LNCAP (cell line): ENCODE measurements at regions not wholly inside any gene's neighbourhood (a gene's known extent, or its start where the extent isn't known, plus 50 kb on each side); places are given as distances from the start of the nearest gene placed in this dataset.

Experiments
- TF ChIP-seq, protein P1 (sequence below): fragments of 450-650 bp; IDR thresholded peaks from 2 replicates; pipeline ENCODE4 v1.5.1; 2017; ENCODE audit warnings: mild to moderate bottlenecking

DNA sequence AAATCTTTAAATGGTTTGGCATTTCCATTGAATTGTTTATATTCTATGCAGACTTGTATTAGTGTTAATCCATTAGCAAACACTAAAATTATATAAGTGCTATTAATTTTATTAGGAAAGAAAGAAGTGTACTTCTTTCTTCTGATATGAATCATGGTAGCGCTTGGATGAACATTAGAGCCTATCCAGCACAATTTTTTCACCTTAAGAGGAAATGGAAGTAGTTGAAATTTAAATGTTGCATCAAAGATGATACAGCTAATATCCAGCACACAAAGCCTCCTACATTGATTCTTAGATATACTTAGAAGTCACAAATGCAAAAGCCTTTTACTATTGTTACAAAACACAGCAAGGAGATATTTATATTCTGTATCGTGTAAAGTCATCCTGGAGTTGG lies 174.5 kb downstream of the AHR start:
- TF ChIP-seq, protein P1, sequence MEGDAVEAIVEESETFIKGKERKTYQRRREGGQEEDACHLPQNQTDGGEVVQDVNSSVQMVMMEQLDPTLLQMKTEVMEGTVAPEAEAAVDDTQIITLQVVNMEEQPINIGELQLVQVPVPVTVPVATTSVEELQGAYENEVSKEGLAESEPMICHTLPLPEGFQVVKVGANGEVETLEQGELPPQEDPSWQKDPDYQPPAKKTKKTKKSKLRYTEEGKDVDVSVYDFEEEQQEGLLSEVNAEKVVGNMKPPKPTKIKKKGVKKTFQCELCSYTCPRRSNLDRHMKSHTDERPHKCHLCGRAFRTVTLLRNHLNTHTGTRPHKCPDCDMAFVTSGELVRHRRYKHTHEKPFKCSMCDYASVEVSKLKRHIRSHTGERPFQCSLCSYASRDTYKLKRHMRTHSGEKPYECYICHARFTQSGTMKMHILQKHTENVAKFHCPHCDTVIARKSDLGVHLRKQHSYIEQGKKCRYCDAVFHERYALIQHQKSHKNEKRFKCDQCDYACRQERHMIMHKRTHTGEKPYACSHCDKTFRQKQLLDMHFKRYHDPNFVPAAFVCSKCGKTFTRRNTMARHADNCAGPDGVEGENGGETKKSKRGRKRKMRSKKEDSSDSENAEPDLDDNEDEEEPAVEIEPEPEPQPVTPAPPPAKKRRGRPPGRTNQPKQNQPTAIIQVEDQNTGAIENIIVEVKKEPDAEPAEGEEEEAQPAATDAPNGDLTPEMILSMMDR, result no peak

DNA sequence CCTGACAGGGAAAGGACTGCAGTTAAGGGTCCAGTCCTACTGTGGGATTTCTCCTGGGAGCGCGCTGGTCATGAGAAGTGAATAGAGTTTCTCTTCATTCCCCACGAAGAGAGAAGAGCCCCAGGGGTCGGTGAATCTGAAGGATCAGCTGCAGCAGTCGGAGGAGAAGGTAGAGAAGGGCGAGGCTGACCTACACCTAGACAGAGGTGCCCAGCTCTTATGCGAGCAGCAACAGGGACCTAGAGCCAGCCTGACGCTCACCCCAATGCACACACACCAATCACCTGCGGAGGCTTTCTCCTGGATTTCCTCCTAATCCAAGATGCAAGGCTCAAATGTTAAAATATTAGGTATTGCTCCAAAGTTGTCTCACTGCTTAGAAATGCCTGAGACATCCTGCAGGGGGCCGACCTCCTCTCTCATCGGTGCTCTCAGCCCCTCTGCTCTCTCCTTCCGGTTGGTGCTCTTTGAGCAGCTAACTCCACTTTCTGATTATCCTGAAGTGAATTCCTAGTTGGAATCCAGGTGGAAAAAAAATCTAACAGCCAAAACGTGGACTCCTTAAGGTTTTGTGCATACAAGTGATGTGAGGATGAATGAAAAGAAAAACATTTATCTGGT lies 176.4 kb downstream of the AHR start:
- TF ChIP-seq, protein P1, result peak; percentile 28; the same call in 1 of the 2 replicates

DNA sequence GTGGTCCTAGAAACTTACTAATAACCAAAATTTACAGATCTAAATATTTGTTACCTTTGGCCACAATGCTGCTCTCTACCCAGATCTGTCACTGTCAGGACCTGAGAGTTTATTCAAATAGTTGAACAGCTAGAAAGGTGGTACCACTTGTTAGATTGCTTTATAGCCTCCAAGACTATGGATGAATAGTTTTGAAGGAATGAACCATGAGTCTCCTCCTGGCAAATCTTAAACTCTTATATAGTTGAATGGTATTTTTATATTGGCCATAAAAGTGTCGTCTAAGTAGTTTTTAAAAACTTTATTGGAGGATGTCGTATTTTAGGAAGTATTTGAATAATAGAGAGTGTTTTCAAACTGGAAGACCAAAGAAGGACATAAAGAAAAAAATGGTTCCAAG lies 178.7 kb downstream of the AHR start:
- TF ChIP-seq, protein P1, result no peak

DNA sequence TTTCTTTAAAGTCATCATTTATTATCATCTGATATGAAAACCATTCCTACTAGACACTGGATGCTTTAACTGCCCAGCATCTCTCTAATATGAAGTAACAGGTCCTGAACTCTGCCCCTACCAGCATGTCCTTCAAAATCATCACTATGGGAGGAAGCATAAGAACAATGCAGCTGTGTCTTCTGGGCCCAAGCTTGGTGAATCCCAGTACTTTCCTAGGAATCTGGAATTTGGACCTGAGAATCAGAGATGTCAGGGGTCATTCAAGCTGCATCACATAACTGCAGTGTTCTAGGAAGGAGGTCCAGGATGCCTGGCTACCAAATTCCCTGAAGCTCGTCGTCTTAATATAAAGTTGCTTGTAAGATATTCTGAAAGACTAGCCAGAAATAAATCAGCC lies 182.7 kb downstream of the AHR start:
- TF ChIP-seq, protein P1, result no peak

DNA sequence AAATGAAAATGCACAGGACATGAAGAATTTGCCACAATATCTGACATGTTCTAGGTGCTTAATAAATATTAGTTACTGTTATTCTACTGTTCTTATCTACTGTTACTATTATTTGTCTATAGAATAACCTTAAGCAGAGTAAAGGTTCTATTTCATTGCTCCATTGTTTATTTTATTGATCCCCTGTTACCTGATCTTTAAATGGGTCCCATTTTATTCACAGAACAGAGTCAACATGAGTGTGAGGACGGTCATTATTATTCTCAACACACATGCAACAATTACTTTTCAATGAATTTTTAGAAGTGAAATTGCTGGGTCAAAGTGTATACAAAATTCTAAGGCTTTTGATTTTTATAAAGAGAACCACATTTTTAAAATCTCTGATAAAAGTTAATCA lies 186.9 kb downstream of the AHR start:
- TF ChIP-seq, protein P1, result no peak

DNA sequence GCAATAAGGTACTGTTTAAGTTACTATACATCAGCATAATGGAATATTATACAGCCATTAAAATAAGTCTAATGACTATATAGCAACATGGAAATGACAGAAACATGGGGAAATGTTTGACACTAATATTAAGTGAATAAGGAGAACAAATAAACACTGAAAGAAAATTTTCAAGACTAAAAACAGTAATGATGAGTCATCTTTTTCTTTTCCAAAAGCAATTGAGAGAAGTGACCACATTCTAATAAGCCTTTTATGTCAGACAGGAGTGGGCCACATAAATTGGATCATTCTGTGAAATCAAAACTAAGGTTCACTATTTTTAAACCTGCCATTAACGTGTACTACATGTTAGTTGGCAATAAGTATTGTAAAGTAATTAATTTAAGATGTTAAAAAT lies 187.5 kb downstream of the AHR start:
- TF ChIP-seq, protein P1, result no peak

DNA sequence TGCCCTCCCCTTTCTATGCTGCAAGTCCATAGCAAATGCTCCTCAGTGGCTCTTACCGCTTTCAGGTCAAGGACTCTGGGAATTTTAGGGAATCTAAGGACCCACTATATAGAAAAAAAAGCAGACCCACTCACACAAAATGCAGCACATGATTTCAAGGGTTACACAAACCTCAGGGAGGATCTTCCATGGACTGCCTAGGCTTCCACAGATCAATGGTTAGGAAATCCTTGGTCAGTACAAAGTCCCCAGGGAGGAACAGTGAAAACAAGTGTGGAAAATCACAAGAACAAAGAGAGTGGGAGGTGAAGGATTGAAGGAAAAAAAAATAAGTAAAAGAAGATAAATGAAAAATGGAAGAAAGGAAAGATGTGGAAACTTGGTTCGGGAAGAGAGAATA lies 188.4 kb downstream of the AHR start:
- TF ChIP-seq, protein P1, result no peak

DNA sequence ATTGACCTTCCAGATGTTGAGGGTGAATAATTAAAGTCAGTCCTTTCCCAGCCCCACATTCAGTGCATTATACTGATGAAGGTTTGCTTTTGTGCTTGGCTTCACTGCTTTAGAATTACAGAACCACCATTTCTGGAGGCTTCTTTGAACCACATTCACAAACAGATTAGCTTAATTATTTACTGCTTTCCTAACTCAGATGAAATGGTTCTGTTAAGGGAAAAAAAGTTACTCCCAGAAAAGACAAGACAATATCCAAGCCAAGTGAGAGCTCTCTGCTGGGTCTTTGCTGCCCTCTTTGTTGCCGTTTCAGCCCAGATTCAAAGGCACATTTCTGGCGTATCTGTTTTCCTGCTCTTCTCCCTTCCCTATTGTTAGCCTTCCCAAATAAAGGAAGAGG lies 188.9 kb downstream of the AHR start:
- TF ChIP-seq, protein P1, result no peak
